Stimulated activated CD8-positive, alpha-beta memory T cell treated with anti-CD3 and anti-CD28 coated beads, Interleukin-15, amount 100 ng/mL, for 48 hours (primary cell): ENCODE measurements at regions not wholly inside any gene's neighbourhood (a gene's known extent, or its start where the extent isn't known, plus 50 kb on each side); places are given as distances from the start of the nearest gene placed in this dataset.

Experiments
- DNase-seq, 2 donors: peaks; one replicate each; pipeline ENCODE4 v3.0.0-alpha.2; 2020; ENCODE audit warnings: low read depth in 2 of 2

DNA sequence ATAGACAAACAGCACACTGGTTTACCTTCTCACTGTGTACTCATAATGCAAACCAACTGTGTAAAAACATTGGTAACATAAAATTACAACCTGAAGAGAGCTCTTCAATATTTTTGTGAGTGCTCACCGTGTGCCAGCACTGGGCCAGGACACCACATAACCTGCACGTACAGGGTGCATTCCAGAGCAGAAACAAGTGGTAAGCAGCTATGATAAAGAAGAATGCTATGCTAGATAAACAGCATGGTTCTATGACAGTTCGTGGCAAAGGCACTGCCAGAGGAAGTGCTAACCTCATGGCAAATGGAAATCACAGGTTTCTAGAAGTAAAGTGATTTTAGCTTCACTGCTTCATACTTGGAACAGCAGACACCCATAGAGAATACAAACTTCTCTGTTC is 343.5 kb downstream of the MTX2 start:
- no peak for DNase-seq

GRCh38 chr2:176613323-176613987 is 344.2 kb downstream of the MTX2 start:
- no peak for DNase-seq

GRCh38 chr2:176614049-176614448 is 344.8 kb downstream of the MTX2 start:
- DNase-seq, result no peak

- no peak for DNase-seq
These were observed 345.7 kb downstream of the MTX2 start for GRCh38 chr2:176614930-176615329.

DNA sequence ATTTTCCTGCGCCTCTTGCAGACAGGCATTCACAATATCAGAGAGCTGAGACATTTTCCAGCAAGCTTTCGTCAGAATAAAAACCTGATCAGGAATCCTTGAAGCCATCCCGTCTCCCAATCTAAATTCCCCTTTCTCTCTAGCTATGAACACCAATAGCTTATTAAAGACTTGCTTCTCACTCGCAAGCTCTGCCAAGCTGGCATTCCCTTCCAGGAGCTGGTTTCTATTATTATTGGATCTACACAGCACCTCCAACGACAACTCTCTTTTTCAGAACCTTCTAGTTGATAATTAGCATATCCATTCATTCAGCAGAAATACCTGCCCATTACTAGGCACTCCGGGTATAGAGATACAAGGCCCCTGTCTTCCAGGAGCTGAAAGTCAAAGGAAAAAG is 350.3 kb downstream of the MTX2 start:
- no peak for DNase-seq

DNA sequence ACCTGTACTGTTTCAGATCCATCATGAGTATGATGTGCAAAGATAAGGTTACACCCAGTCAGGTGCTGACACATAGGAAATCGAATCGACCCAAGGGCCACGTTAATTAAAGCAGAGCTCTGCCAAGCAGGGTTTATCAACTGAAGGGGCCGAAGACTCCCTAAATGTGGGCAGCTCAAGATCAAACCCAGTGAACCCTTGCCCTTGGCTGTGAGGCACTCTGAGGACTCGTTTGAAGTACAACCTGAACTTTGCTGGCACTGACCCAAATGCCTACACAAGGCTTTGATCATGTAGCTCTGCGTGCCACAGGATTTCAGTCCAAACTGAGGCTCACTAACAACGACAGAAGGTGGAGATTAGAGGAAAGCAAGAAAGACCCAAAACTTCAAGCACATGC is 352.1 kb downstream of the MTX2 start:
- no peak for DNase-seq

GRCh38 chr2:176622792-176623191 is 353.6 kb downstream of the MTX2 start:
- no peak for DNase-seq

DNA sequence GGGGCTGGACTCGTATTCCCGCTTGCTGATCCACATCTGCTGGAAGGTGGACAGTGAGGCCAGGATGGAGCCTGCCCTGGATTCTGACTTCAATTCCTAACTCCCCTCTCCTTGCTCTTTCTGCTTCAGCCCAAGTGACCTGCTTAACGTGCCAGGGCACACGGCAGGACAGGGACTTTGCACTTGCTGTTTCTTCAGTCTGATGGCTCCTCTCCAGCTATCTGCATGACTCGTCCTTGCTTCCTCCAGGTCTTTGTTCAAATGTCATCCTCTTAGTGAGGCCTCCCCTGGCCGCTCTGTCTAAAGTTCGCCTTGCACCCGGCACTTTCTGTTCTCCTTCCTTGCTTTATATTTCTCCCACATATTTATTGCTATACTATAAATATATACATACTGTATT is 357.6 kb downstream of the MTX2 start:
- DNase-seq, result no peak

DNA sequence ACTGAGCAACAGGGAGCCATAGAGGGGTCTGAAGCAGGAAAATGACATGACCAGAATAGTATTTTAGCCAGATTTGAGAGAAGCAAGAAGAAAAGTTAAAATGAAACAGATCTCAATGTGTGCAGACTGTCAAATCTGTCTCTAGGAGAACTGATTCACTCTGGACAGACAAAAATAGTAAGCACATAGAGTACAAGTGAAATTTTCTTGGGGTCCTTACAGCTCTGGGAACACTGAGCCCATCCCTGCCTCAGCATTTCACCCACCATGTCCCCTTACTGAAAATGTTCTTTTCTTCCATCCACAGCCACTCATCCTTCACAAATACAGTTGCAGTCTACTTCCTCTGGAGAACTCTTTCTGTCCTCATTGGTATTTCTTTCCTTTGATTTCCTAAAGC is 359.2 kb downstream of the MTX2 start:
- no peak for DNase-seq

DNA sequence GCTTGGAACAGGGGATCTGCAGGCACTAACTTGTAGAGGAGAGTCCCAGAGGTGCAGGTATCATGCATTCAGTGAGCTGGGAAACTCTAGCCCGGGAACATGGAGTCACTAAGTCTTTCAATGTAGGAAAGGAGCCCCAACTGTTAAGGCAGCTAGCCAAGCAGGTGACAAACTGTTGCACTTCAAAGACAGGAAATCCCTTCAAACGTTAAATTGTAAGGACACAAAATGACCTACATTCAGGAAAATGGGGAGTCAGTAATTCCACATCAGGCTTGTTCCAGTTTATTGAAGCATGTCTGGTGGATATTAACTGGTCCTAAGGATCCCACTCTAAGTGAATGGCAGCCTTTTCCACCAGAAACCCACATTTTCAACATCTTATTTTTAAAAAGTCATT is 364.5 kb downstream of the MTX2 start:
- DNase-seq, result no peak

- no peak for DNase-seq
These were observed 367.2 kb downstream of the MTX2 start for GRCh38 chr2:176636401-176636800.

DNA sequence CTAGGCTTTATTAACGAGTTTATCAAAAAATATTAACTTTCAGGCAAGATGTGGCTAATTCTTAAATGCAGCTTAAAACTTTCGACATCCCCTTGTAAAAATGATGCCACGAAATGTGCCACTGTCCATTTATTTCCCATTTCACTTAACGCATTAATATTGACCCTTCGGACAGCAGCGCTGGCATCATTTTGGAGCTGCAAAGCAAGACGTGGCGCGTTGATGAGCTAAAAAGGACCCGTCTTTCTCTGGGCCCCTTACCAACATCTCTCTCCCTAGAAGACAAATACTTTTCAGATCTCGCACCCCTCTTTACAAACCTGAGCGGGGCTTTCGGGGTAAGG is 367.9 kb downstream of the MTX2 start:
- DNase-seq, result no peak

DNA sequence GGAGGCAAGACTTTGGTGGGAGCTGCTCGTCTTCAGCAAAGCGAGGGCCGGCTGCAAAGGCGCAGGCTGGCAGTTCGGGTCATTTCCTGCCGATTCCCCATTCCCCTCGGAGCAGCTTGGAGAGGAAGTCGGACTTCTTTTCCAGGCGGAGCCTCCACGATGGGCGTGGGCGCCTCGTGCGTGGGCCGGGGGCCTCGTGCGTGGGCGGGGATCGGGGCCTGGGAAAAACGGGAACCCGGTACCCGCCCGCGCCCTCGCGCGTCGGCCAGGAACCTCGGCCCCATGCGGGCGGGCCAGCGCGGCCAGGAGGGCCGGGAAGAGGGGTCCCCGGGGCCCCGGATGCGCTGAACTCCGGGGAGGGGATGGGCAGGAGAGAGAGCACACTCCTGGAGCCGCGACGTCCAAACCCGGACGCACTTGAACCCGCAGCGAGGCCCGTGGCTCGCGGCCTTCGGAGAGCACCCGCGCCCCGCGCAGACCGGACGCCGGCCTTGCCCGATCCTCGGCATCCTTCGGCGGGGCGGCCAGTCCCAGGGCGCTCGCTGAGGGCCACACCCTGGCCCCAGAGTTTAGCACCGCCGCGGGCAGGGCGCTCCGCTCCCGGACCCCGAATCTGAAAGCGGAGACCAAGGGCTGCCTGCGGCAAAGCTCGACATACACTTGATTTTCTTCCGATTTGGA is 368.4 kb downstream of the MTX2 start:
- no peak for DNase-seq

DNA sequence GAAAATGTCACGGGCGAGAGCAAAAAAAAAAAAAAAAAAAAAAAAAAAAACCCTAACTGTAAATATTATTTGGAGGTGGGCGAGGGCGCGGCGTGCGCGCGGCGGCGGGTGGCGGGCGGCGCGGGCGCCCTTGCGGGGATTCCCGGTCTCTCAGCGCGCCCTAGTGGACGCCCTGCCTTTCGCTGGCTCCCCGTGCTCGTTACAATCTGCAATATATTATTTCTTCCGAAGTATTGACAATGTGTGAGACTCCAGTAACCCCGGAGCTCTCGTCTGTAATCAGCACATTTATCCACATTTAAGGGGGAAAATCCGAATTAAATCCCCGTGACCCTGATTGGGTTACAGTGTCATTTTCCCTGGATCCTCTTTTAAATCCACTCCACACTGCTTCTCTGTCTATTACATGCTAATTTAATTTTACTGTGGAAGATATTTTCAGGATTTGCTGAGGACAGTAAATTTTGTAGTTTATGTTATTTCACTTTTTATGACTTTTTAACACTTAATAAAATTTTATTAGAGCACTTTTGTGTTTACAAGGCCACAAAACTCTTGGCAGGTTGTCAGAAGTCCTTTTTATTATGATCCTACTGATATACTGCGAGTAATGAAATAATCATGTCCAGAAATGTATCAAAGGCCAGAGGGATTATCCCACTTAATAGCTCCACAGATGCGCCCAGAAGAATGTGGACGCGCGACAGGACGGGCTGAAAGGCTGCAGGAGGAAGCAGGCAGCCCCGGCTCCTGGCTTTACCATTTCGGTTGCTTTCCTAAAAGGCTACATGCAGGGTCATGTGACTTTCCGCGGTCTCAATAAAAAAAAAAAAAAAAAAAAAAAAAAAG is 369.1 kb downstream of the MTX2 start:
- peak; percentile 27 to 40 for DNase-seq

DNA sequence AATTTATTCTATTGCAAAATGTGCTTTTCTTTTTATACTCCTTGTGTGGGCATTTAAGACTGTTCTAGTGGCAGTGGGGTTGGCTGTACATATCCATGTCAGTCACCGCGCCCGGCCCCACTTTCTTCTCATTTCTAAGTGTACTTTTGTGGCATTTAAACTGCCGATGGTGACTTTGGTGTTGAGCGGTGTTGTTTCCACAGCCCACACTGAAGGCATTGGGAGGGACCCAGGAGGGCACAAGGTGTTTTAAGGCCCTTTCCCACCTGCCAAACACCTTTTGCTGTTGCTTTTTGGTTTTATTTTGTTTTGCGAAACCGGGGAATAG is 369.7 kb downstream of the MTX2 start:
- no peak for DNase-seq

DNA sequence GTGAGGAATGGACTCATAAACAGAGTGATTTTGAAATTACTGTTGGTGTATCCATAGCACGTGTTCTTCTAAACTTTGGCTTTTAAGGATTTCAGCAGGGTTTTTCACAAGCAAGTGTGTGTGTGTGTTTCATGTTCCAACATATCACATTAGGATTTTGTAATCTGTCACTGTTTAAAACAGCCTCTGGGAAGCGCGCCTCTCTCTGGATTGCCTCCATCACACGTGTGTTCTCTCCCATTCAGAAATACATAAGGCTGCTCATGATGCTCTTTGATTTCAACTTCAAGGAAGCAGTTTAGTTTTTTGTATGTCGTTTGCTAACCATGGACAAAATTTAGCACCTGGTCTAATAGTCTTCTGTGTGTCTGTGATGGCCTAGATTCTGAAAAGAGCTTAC is 370.4 kb downstream of the MTX2 start:
- DNase-seq, result no peak

- DNase-seq, result no peak
These were observed 372.2 kb downstream of the MTX2 start for GRCh38 chr2:176641436-176641835.

- no peak for DNase-seq
These were observed 372.8 kb downstream of the MTX2 start for GRCh38 chr2:176642074-176642473.

GRCh38 chr2:176643646-176644045 is 374.4 kb downstream of the MTX2 start:
- DNase-seq, result no peak

DNA sequence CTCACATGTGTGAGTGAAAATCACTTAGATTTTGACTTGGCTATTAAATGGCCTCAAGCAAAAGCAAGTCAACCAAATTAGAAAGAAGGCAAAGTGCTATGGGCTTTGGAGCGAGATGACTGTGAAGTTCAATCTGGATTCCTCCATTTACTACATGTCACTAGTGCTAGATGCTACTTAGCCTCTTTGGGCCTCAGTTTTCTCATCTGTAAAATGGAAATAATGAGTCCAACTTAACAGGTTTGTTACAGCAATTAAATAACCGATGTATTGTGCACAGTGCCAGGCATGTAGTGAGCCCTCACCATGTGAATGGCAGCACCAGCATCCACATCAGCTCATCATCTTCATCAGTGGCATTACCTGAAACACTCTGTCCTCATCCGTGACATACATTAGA is 376.3 kb downstream of the MTX2 start:
- DNase-seq, result no peak

DNA sequence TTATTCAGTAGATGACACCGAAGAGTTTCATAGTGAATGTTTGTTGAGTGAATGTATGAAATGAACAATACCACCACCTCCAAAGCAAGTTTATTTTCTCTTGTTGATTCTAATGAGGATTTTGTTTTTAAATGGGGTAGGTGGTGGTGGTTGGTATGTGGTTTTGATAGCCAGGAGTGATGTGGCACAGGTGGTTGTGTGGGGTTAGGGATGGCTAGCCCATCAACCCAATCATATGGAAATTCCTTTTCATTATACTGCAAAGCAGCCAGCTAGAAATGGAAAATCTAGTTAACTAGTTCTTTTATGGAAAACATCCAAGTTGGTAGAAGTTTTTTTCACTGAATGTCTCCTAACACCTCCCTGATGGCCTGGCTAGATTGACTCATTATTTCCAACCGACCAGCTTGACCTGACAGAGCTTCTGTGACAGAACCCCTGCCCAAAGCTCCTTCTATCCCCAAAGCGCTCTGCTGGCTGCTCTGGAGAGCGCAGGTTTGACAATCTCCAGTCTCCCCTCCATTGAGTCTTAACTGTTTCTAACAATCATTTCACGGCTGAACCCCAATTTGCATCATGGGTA is 376.9 kb downstream of the MTX2 start:
- no peak for DNase-seq

GRCh38 chr2:176647325-176648165 is 378.3 kb downstream of the MTX2 start:
- DNase-seq, result no peak
